Fibroblast of upper back skin (primary cell): ENCODE measurements at regions not wholly inside any gene's neighbourhood (a gene's known extent, or its start where the extent isn't known, plus 50 kb on each side); places are given as distances from the start of the nearest gene placed in this dataset.

ENCODE experiments used
- DNase-seq: peaks from one replicate; pipeline ENCODE4 v3.0.0-alpha.2; 2013

DNA sequence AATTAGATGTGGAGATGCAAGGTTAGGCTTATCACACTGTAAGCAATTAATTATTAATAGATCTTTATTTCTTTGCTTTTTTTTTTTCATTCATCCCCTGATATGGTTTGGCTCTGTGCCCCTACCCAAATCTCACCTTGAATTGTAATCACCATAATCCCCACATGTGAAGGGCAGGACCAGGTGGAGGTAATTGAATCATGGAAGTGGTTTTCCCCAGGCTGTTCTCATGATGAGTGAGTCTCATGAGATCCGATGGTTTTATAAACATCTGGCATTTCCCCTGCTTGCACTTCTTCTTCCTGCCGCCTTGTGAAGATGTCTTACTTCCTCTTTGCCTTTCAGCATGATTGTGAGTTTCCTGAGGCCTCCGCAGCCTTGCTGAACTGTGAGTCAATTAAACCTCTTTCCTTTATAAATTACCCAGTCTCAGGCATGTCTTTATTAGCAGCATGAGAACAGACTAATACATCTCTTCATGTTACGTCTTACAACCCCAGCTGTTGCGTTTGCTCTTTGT lies 333.8 kb downstream of the CDH26 start:
- DNase-seq: no peak

- DNase-seq: no peak
These were observed 336.4 kb downstream of the CDH26 start for GRCh38 chr20:60294632-60295031.

GRCh38 chr20:60295214-60295613 lies 337.0 kb downstream of the CDH26 start:
- no peak for DNase-seq

GRCh38 chr20:60297649-60298048 lies 339.4 kb downstream of the CDH26 start:
- no peak for DNase-seq

DNA sequence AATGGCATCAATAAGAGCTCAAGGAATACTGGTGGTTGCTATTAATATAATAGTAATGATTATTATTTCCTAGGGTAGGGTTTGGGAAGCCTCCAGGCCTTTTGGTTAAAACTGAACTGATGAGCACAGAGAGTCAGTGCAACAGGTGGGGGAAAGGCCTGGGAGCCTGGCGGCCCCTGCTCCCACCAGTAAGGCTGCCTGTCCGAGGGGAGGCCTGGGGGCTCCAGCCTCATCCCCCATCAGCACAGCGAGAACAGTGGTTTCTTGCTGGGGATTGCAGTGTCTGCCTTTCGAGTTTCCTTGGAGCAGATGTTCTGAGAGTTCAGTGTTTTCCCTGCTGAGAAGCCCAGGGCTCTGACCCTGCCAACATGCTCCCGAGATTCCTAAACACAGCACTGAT lies 340.4 kb downstream of the CDH26 start:
- no peak for DNase-seq

GRCh38 chr20:60299951-60300350 lies 341.7 kb downstream of the CDH26 start:
- DNase-seq: no peak

- DNase-seq: no peak
These were observed 342.2 kb downstream of the CDH26 start for GRCh38 chr20:60300374-60300773.

- DNase-seq: no peak
These were observed 344.7 kb downstream of the CDH26 start for GRCh38 chr20:60302875-60303274.

DNA sequence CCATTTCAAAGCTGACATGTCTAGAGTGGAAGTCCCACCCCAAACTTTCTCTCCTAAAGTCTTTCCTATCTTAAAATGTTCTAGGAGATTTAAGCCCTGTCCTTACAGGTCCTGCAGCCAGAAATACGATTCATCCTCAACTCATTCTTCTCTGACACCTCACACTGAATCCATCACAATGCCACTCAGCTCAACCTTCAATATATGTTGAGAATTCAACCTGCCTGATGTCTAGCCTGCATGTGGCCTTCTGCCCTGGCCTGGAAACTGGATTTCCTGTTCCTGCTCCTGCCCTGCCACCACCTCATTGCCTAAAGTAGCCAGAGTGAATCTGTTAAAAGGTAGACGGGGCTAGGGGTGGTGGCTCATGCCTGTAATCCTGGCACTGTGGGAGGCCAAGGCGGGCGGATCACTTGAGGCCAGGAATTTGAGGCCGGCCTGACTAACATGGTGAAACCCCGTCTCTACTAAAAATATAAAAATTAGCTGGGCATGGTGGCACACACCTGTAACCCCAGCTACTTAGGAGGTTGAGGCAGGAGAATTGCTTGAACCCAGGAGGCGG lies 345.9 kb downstream of the CDH26 start:
- no peak for DNase-seq

- no peak for DNase-seq
These were observed 346.7 kb downstream of the CDH26 start for GRCh38 chr20:60304931-60305330.

- no peak for DNase-seq
These were observed 347.9 kb downstream of the CDH26 start for GRCh38 chr20:60306105-60306504.

GRCh38 chr20:60306551-60306950 lies 348.3 kb downstream of the CDH26 start:
- no peak for DNase-seq

DNA sequence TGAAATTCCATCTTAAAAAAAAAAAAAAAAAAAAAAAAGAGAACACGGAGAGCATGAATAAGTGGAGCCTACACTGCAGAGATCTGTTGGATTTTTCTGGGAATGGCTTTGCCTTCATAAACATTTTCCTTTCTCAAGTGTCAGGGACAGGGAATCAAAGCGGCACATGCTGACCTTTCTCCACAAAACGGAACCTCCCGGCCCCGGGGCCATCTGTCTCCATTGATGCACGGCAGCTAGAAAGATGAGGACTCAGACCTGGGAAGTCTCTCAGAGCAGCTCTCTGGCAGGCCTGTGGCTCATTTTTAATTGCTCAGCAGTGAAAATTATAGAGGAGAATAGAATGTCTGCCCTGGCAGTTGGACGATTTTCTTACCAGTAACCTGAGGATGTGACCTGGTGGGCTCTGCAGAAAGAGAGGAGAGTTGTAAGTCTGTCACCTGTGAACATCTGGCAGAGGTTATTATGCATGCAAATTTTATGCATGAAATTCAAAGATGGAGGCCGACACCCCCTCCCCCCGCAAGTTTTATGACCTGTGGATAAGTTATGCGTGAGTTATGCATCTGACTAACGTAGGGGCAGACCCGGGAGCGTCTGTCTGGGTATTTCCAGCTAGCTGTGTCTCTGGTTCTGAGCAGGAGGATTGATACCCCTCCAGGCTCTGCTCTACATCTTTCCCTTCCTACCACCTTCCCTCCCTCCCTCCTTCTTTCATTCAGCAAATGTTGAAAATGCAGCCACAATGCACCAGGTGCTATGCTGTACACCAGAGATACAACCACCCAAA lies 352.5 kb downstream of the CDH26 start:
- no peak for DNase-seq

DNA sequence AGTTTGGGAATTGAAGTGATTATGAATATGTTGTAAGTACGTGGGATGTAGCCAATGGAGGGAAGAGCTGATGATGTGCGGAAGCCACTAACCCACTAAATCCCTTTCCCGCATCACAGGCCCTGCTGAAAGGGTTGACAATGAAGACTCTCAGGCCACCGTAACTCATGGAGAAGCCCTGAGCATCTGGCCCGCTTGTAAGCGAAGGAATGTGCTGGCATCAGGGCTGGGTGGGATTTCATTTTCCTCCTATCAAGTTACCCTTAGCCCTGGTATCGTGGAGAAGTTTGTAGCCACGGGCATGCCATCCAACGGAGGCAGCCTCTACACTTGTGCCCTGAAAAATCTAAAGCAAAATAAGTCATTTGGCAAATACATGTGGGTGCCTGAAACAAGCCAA lies 355.0 kb downstream of the CDH26 start:
- DNase-seq: no peak

GRCh38 chr20:60313614-60314013 lies 355.4 kb downstream of the CDH26 start:
- DNase-seq: no peak

DNA sequence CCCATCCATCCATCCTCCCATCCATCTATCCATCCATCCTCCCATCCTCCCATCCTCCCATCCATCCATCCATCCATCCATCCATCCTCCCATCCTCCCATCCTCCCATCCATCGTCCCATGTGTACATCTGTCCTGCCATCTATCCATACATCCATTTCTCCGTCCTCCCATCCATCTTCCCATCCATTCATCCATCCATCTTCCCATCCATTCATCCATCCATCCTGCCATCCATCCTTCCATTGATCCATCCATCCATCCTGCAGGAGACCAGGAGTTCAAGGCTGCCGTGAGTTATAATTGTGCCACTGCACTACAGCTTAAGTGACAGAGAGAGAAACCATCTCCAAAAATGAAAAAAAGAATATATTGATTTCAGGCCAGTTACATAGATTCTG lies 356.5 kb downstream of the CDH26 start:
- DNase-seq: no peak

- DNase-seq: no peak
These were observed 358.4 kb downstream of the CDH26 start for GRCh38 chr20:60316476-60317158.

GRCh38 chr20:60317401-60317800 lies 359.2 kb downstream of the CDH26 start:
- no peak for DNase-seq

DNA sequence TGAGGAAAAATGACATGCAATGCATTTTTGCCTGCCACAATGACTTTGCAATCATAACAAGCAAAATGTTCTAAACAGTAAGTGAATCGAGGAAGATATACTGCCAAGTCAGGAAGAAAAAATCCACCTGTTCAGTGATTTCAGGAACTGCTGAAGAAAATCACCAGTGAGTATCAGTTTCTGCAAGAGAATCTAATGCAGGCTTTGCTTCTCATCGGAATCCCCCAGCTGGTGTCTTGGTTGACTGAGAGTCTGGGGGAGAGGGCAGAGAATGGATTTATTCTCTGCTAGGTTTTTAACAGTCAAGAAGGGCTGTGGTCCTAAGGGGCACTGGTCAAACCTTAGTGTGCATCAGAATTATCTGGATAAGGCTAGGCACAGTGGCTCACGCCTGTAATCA lies 363.4 kb downstream of the CDH26 start:
- DNase-seq: no peak

GRCh38 chr20:60326821-60327220 lies 368.6 kb downstream of the CDH26 start:
- no peak for DNase-seq

GRCh38 chr20:60327971-60328660 lies 369.9 kb downstream of the CDH26 start:
- DNase-seq: no peak

- DNase-seq: no peak
These were observed 372.2 kb downstream of the CDH26 start for GRCh38 chr20:60330461-60330860.

DNA sequence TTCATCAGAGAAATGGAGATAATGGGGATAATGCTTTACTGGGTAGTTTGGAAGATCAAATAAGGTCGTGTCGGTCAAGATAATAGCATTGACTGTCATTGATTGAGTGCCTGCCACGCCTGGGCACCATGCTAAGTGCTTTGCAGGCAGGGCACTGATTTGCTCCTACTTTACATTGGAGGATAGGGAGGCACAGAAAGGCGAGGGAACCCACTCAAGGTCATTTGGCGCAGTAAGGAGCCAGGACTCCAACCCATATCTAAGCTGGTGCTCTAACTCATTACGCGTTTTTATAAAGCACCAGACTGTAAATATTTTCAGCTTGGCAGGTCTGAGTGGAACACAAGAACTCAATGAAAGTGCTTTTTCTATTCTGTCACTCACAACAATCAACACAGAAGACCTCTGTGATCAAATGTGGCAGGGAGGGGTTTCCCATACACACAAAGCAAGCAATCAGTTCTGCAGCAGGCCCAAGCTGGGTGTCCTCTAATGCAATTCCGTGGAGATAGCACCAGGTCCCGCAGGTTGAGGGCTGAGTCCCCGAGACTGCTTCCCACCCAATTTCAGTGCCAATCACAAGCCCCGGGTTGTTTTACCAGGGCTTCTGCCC lies 373.6 kb downstream of the CDH26 start:
- DNase-seq: no peak
